ENCODE measurements at regions not wholly inside any gene's neighbourhood (a gene's known extent, or its start where the extent isn't known, plus 50 kb on each side); places are given as distances from the start of the nearest gene placed in this dataset.

DNA sequence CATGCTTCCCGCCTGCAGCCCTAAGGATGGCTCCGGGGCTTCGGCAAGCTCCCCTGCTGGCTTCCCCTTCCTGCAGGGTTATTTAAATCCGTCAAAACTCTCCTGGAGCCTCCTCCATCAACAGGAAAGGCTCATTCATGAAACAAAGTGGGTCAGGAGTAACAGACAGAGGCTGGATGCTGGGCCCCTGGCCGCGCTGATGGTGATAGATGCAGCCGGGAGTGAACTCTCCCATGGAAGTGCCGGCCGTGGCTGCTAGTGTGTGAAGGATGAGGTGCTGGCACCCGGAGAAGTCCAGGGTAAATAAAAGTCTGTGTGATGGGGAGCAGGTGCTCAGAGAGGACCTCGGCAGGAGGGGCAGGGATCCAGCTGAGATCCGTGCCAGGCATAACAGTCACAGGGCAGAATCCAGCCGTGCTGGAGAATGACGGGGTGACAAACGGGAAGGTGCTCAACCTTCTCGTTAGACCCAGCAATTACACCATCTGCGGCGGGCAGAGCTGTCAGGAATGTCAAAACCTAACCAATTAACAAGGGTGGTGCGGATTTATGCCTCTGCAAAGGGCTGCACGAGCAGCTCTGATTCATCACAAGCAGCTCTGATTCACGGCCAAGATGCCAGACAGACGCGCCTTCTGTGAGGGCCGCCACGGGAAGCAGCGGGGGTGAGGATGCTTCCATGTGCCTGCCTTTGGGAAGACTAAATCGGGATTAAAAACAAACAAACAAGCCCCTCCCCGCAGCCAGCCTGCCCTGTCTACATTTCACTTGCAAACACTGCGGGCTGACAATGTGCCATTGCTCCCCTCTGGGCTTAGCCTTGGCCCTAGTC lies 55.6 kb downstream of the SYNE3 start:
- Histone ChIP-seq H3K36me3 (ENCODE audit: control insufficient read depth in 4 of 4, insufficient read depth in 3 of 4, low read depth in 1 of 4, low read length in 3 of 4) (peaks cover 0 to 31% (median 6%) of the 10 kb centered on the region in 4 donors), H3K27me3 (ENCODE audit: control insufficient read depth in 4 of 4, insufficient read depth in 4 of 4, low read length in 3 of 4) (no peaks in the 10 kb centered on the region), H3K27ac (ENCODE audit: low read depth in 1 of 2, low read length in 2 of 2) (no peak overlapping the region), H3K4me3 (ENCODE audit: low read depth in 1 of 3, low read length in 3 of 3) (no peak overlapping the region), H3K9ac (ENCODE audit: low read depth in 1 of 2, low read length in 2 of 2) (no peak overlapping the region), H3K4me1 (ENCODE audit: control insufficient read depth in 4 of 4, insufficient read depth in 4 of 4, low read length in 3 of 4) (peaks cover 0 to 3% (median 0%) of the 10 kb centered on the region in 4 donors), H3K9me3 (ENCODE audit: control insufficient read depth in 4 of 4, low read length in 3 of 4) (no peaks in the 10 kb centered on the region)
- no peak for TF ChIP-seq FOXA1 (IDR thresholded peaks at IDR 0.05)
- no peak for TF ChIP-seq NR2F2 (IDR thresholded peaks at IDR 0.05)
- no peak for TF ChIP-seq HNF4A (conservative IDR thresholded peaks at IDR 0.05)
- no peak for TF ChIP-seq EGR1 (IDR thresholded peaks at IDR 0.05; ENCODE audit: low read depth in 2 of 2)
- no peak for TF ChIP-seq FOXA2 (IDR thresholded peaks at IDR 0.05)
- no peak for TF ChIP-seq YY1 (IDR thresholded peaks at IDR 0.05)
- TF ChIP-seq SP1 (IDR thresholded peaks at IDR 0.05): no peak
- TF ChIP-seq TAF1 (conservative IDR thresholded peaks at IDR 0.05): no peak
- TF ChIP-seq, protein P1, sequence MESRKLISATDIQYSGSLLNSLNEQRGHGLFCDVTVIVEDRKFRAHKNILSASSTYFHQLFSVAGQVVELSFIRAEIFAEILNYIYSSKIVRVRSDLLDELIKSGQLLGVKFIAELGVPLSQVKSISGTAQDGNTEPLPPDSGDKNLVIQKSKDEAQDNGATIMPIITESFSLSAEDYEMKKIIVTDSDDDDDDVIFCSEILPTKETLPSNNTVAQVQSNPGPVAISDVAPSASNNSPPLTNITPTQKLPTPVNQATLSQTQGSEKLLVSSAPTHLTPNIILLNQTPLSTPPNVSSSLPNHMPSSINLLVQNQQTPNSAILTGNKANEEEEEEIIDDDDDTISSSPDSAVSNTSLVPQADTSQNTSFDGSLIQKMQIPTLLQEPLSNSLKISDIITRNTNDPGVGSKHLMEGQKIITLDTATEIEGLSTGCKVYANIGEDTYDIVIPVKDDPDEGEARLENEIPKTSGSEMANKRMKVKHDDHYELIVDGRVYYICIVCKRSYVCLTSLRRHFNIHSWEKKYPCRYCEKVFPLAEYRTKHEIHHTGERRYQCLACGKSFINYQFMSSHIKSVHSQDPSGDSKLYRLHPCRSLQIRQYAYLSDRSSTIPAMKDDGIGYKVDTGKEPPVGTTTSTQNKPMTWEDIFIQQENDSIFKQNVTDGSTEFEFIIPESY (IDR thresholded peaks at IDR 0.05): no peak
- TF ChIP-seq, protein P2, sequence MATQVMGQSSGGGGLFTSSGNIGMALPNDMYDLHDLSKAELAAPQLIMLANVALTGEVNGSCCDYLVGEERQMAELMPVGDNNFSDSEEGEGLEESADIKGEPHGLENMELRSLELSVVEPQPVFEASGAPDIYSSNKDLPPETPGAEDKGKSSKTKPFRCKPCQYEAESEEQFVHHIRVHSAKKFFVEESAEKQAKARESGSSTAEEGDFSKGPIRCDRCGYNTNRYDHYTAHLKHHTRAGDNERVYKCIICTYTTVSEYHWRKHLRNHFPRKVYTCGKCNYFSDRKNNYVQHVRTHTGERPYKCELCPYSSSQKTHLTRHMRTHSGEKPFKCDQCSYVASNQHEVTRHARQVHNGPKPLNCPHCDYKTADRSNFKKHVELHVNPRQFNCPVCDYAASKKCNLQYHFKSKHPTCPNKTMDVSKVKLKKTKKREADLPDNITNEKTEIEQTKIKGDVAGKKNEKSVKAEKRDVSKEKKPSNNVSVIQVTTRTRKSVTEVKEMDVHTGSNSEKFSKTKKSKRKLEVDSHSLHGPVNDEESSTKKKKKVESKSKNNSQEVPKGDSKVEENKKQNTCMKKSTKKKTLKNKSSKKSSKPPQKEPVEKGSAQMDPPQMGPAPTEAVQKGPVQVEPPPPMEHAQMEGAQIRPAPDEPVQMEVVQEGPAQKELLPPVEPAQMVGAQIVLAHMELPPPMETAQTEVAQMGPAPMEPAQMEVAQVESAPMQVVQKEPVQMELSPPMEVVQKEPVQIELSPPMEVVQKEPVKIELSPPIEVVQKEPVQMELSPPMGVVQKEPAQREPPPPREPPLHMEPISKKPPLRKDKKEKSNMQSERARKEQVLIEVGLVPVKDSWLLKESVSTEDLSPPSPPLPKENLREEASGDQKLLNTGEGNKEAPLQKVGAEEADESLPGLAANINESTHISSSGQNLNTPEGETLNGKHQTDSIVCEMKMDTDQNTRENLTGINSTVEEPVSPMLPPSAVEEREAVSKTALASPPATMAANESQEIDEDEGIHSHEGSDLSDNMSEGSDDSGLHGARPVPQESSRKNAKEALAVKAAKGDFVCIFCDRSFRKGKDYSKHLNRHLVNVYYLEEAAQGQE (IDR thresholded peaks at IDR 0.05): no peak
- TF ChIP-seq, protein P3, sequence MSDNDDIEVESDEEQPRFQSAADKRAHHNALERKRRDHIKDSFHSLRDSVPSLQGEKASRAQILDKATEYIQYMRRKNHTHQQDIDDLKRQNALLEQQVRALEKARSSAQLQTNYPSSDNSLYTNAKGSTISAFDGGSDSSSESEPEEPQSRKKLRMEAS (IDR thresholded peaks at IDR 0.05): no peak
- no peak for TF ChIP-seq RAD21 (IDR thresholded peaks at IDR 0.05)
- TF ChIP-seq, protein P4, sequence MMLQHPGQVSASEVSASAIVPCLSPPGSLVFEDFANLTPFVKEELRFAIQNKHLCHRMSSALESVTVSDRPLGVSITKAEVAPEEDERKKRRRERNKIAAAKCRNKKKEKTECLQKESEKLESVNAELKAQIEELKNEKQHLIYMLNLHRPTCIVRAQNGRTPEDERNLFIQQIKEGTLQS (IDR thresholded peaks at IDR 0.05): no peak
- TF ChIP-seq GABPA (IDR thresholded peaks at IDR 0.05 in 1 of 2, conservative IDR thresholded peaks at IDR 0.05 in 1 of 2): no peak
- 73% methylated on average over 29 of the region's 29 CpGs for WGBS
- DNase-seq (ENCODE audit: low spot score): no peak

DNA sequence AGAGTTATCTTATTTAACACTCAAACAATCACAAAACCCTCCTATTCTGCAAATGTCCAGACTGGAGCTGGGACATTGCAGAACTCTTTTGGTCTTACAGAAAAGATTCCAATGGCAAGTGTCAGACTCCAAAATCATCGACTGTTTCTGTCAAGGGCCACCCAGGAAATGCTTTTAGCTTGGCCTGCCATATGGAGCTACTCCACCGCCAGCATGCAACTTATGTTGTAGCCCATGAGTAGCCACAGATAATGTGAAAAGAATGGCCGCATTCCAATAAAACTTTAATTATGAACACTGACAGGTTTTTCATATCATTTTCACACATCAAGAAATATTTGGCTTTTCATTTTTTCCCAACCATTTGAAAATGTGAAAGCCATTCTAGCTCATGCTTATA lies 57.5 kb downstream of the SYNE3 start:
- WGBS: 97% methylated on average over 3 of the region's 3 CpGs
- Histone ChIP-seq H3K4me3 (ENCODE audit: low read depth in 1 of 3, low read length in 3 of 3) (no peak overlapping the region), H3K9me3 (ENCODE audit: control insufficient read depth in 4 of 4, low read length in 3 of 4) (no peaks in the 10 kb centered on the region), H3K27me3 (ENCODE audit: control insufficient read depth in 4 of 4, insufficient read depth in 4 of 4, low read length in 3 of 4) (no peaks in the 10 kb centered on the region), H3K36me3 (ENCODE audit: control insufficient read depth in 4 of 4, insufficient read depth in 3 of 4, low read depth in 1 of 4, low read length in 3 of 4) (peaks cover 0 to 28% (median 4%) of the 10 kb centered on the region in 4 donors), H3K9ac (ENCODE audit: low read depth in 1 of 2, low read length in 2 of 2) (no peak overlapping the region), H3K4me1 (ENCODE audit: control insufficient read depth in 4 of 4, insufficient read depth in 4 of 4, low read length in 3 of 4) (peaks cover 0 to 3% (median 0%) of the 10 kb centered on the region in 4 donors), H3K27ac (ENCODE audit: low read depth in 1 of 2, low read length in 2 of 2) (no peak overlapping the region)
- TF ChIP-seq GABPA (IDR thresholded peaks at IDR 0.05 in 1 of 2, conservative IDR thresholded peaks at IDR 0.05 in 1 of 2) (no peak), SP1 (IDR thresholded peaks at IDR 0.05) (no peak), NR2F2 (IDR thresholded peaks at IDR 0.05) (no peak), YY1 (IDR thresholded peaks at IDR 0.05) (no peak), EGR1 (IDR thresholded peaks at IDR 0.05; ENCODE audit: low read depth in 2 of 2) (no peak), JUND (IDR thresholded peaks at IDR 0.05) (no peak), RAD21 (IDR thresholded peaks at IDR 0.05) (no peak), HNF4A (conservative IDR thresholded peaks at IDR 0.05) (no peak)
- TF ChIP-seq, protein P3 (IDR thresholded peaks at IDR 0.05): no peak
- DNase-seq (ENCODE audit: low spot score): no peak

All from liver (tissue), 7 donors.